HG02759 (cell line): ENCODE measurements at regions not wholly inside any gene's neighbourhood (a gene's known extent, or its start where the extent isn't known, plus 50 kb on each side); places are given as distances from the start of the nearest gene placed in this dataset.
A peak's percentile ranks its signal among the peaks of the same experiment; 100 is the strongest.

Experiments used
- ATAC-seq: cut with Tn5 transposase; IDR thresholded peaks from one replicate; pipeline ENCODE4 v1.9.1; 2021; ENCODE audit warnings: mild to moderate bottlenecking, moderate library complexity; ENCODE audit not compliant: unreplicated experiment

DNA sequence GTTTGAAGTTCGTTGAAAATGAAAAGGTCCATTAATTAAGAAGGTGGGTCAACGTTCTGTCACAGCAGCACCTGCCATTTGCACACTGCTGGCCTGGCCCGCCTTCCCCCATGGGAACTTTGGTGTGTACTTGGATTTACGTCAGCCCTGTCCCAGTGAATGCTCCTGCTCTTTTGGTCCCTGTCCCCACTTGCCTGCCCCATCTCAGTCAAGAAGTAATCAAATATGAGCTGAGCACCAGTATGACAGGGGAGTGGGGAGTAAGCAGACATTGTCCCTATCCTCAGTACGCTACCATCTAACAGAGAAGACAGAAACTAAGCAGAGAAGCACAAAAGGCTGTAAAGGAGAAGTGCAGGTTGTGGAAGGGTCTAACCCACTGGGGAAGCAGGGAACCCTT, 65.1 kb downstream of the SLC4A3 start:
- no peak for ATAC-seq

DNA sequence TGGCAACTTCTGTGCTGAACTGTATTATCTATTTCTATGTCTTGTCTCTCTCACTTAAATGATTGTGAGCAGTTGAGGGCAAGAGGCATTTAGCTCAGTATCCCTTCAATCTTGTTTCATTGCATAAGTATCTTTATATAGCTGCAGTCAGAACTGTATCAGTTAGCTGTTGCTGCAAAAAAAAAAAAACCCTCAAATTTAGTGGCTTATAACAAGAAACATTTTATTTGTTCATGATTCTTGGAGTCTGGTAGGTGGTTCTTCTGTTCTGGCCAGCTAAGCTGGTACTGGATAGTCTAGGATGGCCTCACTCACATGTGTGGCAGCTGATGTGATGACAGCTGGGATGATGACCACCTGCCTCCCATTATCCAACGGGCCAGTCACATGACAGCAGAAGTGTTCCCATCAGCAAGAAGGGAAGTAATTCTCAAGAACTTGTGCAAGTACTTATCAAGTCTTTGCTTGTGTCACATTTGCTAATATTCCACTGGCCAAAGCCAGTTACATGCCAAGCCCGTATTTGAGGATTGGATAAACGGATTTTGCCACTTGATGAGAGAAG, 67.8 kb downstream of the SLC4A3 start:
- no peak for ATAC-seq

DNA sequence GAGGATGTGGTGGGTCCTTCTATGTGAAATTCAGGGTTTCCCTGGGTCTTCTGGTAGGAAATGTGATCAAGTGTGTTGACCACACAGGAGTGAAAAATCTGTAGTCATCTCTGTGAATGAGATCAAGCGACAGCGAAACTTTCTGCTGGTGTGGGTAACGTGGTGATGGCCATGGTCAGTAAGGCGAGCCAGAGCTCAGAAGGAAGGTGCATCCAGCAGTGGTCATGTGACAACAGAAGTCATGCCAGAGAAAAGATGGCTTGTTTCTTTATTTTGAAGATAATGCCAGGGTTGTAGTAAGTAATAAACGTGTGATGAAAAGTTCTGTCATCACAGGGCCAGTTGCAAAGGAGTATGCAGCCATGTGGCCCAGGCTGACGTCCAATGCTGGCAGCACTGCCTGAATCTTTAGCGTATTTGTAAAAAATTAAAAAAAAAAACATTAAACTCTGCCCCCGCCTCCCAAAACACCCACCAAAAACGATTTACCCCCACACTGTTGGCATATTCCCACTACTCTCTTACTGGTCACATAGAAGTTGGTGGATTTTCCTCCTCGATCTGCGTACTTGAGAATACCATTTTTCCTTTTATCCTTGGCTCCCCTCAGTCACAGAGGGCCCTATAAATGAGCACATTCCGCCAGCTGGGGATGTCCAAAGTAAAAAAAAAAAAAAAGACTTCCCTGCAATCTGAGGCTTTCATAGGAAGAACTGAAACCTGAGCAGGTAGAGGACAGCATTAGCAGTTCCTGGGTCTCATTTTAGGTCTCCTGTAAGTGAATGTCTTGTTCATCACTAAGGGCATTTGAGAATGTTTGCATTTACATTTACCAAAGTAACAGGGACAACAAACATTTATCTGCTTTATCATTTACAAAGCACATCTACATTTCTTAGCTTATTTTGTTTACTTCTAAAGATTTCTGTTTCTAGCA, 70.6 kb downstream of the SLC4A3 start:
- no peak for ATAC-seq

DNA sequence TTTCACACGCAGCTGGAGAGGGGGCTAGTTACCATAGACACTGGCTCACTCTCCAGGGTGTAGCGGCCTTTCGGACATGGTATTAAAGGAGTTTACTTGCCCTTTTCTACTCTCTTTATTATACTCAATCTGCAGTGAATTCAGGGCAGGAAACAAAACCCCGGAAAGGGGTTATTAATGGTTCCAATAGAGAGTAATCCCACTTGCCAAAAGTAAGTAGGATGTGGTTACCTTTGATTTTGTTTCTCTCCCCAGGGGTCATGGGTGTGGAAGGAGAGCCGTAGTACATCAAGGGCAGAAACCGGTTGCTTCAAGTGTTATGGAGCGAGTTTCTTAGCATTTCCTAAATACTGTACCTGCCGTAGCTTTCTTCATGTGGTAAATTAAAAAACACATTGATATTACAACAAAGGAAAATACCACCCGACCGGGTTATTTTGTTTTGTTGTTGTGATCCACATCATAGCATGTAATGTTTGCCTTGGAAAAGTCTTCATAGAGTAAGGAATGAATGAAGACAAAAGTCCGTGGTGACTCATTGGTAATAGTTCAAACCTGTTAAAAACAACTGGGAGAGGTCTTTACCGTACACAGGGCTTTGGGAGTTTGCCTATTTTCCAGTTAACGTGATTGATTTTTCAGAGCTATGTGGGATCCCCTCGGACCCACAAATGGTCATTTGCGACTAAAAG, 71.5 kb downstream of the SLC4A3 start:
- no peak for ATAC-seq

DNA sequence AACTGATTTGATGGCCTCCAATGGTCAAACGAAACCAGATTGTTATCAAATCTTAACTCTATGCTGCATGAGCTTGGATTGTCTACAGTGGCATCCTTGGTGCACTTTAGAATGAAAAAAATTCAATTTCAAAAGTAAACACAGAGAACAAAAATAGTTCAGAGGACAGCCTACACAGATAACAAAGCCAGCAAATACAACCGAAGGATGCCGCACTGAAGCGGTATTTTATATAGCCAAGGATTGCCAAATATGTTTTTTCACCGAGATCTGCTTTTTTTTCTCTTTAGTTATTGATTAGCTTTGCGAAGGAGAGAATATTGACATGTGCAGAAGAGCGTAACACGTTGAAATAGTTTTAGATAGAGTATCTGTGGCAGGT, 72.0 kb downstream of the SLC4A3 start:
- no peak for ATAC-seq

DNA sequence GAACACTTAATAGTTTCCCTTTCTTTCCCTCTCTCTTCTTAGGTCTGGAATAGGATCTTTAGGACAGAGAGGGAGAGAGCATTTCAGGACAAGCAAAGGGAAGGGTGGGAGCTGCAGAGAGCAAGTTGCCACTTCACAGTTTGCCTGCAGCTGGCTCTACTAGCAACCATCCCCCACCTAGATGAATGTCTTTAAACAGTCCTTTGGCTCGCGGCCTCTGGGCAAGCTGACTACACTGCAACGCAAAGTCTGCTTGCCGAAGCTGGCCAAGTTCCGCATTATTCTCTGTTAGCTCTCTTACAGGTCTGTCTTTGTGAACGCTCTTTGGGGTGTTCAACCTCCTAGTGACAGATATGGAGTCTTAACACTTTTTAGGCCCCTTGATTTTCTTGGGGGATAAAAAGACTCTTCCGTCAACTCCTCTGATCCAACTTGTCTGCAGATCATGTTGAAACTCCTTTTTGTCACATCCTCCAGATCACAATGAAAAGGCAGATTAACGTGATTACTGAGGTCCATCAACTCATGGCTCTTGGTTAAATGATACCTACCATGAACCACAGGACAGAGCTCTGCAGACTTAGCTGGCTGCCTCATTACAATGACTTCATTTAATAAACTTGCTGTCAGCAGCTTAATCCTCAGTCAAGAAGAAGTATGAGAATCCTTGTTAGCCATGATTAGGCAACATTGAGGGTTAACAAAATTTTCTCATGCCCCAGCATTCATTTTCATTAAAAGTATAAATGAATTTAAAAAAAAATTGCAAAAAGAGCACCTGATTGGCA, 74.6 kb downstream of the SLC4A3 start:
- no peak for ATAC-seq

DNA sequence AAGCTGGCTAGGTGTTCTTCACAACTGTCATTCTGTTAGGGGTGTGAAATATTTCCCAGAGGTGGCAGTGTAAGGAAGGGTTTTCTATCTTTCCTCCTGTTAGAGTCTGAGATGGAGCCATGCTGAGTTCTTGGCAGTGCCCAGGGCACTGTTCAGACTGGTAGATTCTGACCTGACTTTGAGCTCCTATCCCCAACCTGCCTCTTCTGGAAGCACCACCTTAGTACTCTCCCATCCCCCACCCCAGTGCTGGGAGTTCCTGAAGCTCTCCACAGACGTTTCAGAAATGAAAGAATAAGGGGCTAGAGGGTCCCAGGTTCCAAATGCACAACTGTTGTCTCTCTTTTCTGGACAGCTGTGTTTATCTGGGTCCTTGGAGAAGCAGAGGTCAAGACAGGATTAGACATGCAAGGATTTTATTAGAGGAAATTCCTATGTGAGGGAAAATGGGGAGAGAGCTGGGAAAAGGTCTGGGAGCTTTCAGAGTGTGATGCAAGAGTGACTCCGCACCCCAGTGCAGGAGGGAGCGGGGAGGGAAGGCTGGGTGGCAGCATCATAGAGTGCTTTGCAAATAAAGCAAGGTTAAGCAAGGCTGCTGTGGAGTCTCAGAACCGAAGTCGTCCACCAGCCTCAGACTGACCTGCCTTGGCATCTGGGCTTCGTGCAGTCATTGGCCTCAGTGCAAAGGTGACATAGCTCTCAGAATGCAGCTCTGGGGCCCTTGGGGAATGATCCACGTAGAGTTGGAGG, 75.5 kb downstream of the SLC4A3 start:
- ATAC-seq: no peak

DNA sequence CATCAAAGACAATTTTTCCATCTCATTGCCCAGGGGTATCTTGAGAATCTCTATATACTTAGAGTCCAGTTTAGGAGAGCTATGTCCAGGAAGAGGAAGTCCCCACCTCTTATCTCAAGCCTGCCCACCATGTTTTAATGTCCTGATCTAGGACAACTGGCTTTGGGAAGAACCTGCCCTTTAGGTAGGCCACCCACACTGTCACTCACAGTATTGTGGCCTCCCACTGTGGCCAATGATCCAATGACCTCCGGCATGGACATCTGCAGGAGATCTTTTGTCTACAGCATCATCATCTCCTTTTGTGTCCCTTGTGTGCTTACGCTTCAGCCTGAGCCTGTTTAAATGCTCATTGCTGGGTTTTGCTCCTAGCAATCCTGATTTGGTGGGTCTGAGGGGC, 77.4 kb downstream of the SLC4A3 start:
- ATAC-seq: no peak

DNA sequence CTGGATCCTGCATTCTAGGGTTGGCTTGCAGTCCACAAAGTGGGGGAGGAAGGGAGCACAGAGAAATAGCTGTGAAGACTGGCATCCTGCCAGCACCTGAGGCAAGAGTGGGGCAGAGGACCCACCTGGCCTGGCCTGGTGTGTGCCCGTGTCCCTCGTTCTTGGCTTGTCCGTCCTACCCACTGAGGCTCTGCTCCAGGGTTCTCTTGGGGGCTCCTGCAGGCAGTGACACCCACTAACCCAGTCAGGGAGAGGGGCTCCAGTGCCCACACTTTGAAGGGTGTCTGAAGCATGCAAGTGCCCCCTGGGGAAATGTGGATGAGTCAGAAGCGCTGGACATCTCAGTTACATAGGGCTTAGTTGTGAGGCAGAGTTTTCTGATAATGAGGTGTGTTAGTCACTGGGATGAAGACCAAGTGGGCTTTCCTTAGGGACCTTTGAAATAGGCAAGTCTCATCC, 79.4 kb downstream of the SLC4A3 start:
- ATAC-seq: no peak

DNA sequence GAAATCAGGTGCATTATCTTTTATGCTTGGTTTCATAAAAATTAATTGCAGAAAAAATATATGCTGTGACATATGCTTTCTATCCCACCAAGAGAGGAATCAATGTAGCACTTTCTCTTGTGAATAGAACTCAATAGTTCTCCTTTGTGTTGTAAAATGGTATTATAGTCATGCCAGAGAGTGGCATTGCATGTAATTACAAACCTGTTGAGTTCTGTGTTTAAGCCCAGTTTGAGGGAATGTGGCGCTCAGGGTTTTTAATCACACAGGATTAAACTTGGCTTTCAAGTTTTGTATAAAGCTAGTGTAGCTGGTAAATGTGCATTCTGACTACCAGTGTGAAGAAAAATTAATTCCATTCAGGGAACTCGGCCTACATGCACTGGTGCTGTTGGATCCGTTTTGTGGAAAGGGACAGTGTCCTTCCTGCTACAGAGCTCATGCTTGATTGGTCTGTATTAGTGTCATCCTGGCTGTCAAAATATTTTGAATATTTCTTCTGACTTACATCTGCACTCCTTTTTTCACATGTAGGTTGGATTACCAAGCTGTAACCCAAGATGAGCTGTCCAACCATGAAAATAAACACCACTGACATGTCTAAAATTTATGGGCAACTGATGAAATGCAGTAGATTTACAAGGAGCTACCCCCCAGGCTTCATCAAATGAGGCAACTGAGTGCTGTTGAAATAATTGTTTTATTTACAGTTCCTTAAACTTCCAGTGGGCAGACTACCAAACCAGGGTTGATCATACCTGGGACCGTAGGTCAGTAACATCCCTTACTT, 80.3 kb downstream of the SLC4A3 start:
- ATAC-seq: no peak

DNA sequence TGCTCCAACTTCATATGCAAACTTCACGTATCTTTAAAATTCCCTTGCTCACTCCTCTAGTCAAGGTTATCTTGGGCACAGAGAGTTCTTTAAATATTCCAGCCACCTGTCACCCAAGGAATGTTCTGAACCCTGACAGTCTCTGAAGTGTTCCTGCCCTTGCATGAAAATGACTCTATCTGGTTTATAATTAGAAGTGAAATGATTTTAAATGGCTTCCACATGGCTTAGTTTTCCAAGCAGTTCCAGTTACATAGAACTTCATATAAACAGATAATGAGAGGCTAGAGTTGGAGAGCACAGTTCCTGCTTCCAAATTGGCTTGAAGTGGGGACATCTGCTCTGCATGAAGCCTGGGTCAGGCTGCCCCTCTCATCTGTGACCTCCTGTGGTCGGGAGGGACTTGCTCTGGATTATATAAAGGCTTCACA, 81.9 kb downstream of the SLC4A3 start:
- ATAC-seq: no peak

DNA sequence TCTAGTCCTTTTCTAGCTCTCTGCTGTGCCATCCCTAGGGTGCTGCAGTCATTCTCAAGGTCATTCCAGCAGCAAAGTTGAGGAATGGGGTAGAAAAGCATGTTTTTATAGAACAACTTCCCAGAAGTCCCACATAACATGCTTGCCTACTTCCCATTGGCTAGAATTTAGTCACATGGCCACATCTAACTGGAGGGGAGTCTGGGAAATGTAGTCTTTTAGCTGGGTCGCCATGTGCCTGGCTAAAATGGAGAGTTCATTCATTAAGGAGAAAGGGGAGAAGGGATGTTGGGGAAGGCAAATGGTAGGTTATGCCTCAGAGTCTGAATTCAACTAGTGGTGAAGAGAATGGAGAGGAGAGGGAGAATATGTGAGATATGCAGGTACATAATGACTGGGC, 85.7 kb downstream of the SLC4A3 start:
- ATAC-seq: peak; percentile 75

DNA sequence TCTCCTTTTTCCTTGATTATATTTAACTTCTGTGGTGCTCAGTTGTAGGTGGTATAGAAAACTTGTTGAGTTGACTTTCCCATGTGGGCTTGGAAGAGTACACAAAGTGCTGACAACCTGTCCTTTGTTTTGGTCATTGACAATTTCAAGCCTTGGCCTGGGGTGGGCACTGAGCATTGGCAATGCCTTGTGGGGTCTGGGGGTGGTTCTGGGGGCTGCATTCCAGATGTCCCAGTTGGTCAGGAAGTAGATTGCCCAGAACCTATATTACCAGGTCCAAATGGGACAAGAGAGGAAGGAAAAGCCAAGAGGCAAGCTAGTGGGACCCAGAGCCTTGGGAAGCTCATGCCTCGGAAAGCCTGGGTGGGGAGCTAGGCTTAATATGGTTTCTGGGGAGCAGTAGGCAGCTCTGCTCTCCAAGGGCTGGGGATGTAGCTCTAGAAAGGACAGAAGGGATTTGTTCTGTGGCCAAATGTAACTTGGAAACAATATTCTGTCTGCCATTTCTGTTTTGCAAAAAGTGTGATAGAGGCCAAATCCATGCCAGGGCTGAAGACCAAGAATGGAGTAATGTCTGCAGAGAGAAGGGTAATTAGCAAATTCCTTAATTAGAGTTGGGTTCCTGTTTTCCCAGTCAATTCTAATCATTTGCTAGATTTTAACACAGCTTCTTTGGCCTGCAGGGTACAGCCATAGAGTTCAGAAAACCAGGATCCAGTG, 87.4 kb downstream of the SLC4A3 start:
- ATAC-seq: no peak

DNA sequence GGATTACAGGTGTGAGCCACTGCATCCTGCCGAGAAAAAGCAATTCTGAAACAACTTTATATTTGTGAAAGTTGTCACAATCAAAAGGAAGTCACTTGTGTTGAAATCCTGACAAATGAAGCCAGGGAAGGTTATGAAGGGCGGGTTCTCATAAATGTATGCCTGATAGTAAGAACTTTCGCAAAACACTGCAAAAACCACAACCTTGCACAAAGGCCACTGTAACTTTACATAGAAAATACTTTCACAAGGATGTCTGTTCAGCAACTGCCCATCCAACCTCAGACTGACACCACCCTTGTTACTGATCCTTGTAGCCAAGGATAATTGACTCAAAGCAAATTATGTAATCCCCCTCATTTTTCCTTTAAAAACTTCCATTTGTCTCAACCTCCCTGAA, 90.6 kb downstream of the SLC4A3 start:
- no peak for ATAC-seq

DNA sequence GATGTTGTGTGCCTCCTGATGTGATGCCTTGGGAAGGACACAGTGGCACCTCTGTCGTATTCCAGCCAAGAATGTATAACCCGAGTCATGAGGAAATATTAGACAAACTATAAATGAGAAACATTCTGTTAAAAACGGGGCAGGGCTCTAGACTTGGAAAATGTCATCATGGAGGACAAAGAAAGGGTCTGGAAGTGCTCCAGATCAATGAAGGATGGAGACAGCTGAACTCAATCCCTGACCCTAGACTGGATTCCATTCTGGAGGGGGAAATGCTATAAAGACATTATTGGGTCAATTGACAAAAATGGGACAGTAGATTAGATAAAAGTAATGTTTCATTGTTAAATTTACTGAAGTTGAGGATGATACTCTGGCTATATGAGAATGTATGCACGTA, 92.1 kb downstream of the SLC4A3 start:
- ATAC-seq: no peak

DNA sequence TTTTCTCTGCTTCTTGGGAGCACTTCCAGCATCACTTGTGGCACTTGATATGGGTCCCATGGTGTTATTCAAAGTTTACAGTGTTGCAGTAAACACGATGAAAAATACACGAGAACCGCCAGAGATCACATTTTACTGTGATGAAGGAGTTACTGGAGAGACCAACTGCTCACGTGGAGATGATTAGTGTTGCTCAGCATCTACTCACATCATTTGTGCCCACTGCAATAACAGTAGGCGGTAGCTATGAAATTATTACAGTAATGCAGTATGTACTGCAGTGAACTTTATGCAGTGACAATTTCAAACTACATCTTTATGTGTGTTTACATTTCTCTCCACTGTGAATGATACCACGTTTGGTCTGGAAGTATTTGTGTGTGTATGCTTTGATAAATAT, 93.5 kb downstream of the SLC4A3 start:
- no peak for ATAC-seq

DNA sequence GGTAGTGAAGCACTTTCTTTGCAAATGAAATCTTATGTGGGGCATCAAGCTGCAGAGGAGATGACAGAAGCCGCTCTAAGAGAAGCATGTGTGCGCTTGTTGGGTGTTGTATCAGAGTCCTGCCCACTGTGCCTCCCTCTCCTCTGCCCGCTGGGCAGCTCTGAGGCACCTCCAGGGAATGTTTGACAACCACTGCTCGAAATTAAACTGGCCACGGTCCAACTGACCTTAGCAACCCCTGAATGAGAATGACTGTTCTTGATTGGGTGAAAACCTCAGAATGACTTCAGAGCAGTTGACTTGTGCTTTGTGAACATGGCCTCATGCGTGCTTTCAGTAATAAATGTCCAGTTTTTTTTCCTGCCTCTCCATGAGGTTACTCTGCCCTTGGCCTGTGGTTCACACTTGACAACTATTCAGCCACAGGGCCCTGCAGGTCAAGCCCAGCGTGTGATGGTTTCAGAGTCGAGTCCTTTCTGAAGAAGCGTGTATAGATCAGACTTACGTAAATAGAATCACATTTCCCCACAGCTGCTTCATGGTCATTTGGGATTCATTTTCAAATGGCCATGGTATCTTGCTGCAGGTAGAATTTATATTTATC, 94.9 kb downstream of the SLC4A3 start:
- ATAC-seq: no peak

DNA sequence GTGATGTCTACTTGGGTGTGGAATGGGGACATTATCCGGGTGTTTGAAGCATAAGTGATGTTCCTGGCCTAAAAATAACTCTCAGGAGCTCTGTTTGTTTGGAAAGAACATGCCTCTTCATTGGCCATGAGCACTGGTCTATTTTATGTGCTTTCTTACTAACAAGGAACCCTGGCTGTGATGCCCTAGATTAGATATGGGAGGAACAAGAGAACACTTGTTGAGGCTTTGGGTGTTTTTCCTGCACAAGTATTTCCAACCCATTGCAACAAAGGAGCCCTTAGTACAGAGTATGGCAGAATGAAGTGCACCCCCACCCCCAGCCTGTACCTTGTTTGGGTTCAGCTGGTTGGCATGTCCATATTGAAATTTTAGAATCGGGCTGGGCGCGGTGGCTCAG, 95.9 kb downstream of the SLC4A3 start:
- no peak for ATAC-seq

DNA sequence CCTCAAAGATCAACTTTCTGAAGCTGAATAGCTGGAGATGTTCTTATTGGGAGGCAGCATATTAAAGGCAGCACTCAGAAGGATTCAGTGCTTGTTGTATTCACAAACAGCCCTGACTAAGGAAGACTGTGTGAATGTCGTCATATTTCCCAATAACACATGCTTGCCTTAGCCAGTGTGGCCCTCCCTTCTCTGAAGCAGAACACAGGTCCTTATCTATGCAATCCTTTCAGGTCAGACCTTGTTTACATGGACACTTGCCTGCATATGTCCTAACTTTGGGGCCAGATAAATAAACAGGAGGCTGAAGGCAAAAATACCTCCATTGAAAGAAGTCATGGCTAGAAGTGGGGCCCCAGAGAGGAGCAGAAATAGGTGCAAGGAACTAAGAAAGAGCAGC, 97.2 kb downstream of the SLC4A3 start:
- ATAC-seq: no peak
